DND-41 (cell line): ENCODE measurements at regions not wholly inside any gene's neighbourhood (a gene's known extent, or its start where the extent isn't known, plus 50 kb on each side); places are given as distances from the start of the nearest gene placed in this dataset.

Experiments used
- ATAC-seq: fragments of 200-7000 bp; cut with Tn5 transposase; 3 replicates; pipeline ENCODE4 v1.9.1; 2021; ENCODE audit warnings: low read depth; ENCODE audit not compliant: insufficient read depth
- DNase-seq: peaks from one replicate; pipeline ENCODE4 v3.0.0-alpha.2; 2020
- H2AFZ ChIP-seq: 2 replicates; pipeline ENCODE4 v1.6.0; 2012; ENCODE audit warnings: low read depth, low read length
- H3K27ac ChIP-seq: 2 replicates; pipeline ENCODE4 v1.5.1; 2012; ENCODE audit warnings: low read length, inconsistent platforms
- H3K27me3 ChIP-seq: fragments of 200-600 bp; sonication (generic); 2 replicates; pipeline ENCODE4 v1.6.0; 2012; ENCODE audit warnings: low read length, mild to moderate bottlenecking, inconsistent platforms; ENCODE audit not compliant: insufficient read depth, poor library complexity
- H3K36me3 ChIP-seq: 2 replicates; pipeline ENCODE4 v1.5.1; 2012; ENCODE audit warnings: low read length, inconsistent platforms; ENCODE audit not compliant: insufficient read depth
- H3K4me1 ChIP-seq: 2 replicates; pipeline ENCODE4 v1.5.1; 2012; ENCODE audit warnings: mild to moderate bottlenecking, low read length; ENCODE audit not compliant: insufficient read depth
- H3K4me2 ChIP-seq: 2 replicates; pipeline ENCODE4 v1.6.0; 2012; ENCODE audit warnings: mild to moderate bottlenecking, moderate library complexity, low read length, inconsistent platforms; ENCODE audit not compliant: insufficient read depth
- H3K4me3 ChIP-seq, 2 experiments: fragments of 200-600 bp in 1 of 2; shearing (Covaris generic) in 1 of 2; 2 replicates each; pipeline ENCODE4 v1.5.1; 2012 to 2016; ENCODE audit warnings: inconsistent platforms in 2 of 2, low read length in 2 of 2, mild to moderate bottlenecking in 2 of 2, low read depth in 1 of 2, moderate library complexity in 1 of 2
- H3K79me2 ChIP-seq: 2 replicates; pipeline ENCODE4 v1.6.0; 2012; ENCODE audit warnings: low read length, inconsistent platforms; ENCODE audit not compliant: insufficient read depth
- H3K9ac ChIP-seq: 2 replicates; pipeline ENCODE4 v1.6.0; 2012; ENCODE audit warnings: low read depth, mild to moderate bottlenecking, inconsistent platforms, low read length, moderate library complexity
- H3K9me3 ChIP-seq: 2 replicates; pipeline ENCODE4 v1.5.1; 2012; ENCODE audit warnings: low read length, moderate library complexity, mild to moderate bottlenecking, inconsistent platforms; ENCODE audit not compliant: insufficient read depth, severe bottlenecking
- H4K20me1 ChIP-seq: 2 replicates; pipeline ENCODE4 v1.6.0; 2012; ENCODE audit warnings: low read length; ENCODE audit not compliant: insufficient read depth
- CTCF ChIP-seq: IDR thresholded peaks from 2 replicates; pipeline ENCODE4 v1.5.1; 2012; ENCODE audit warnings: borderline replicate concordance, low read length, moderate library complexity, mild to moderate bottlenecking; ENCODE audit not compliant: poor library complexity, severe bottlenecking; ENCODE audit errors: extremely low read depth
- EZH2 ChIP-seq: IDR thresholded peaks from 3 replicates; pipeline ENCODE4 v1.6.1; 2012; ENCODE audit warnings: borderline replicate concordance, low read depth, mild to moderate bottlenecking, moderate library complexity, low read length, inconsistent platforms; ENCODE audit not compliant: severe bottlenecking

GRCh38 chr3:89690646-89691045 lies 583.2 kb downstream of the EPHA3 start:
- Histone ChIP-seq H3K36me3 (no peaks in the 10 kb centered on the region), H3K9me3 (no peaks in the 10 kb centered on the region), H3K79me2 (no peaks in the 10 kb centered on the region), H3K4me1 (no peaks in the 10 kb centered on the region), H2AFZ (no peak overlapping the region), H3K27me3 (no peaks in the 10 kb centered on the region), H3K4me3 (no peak overlapping the region), H3K4me2 (no peak overlapping the region), H3K27ac (no peak overlapping the region), H3K9ac (no peak overlapping the region), H4K20me1 (no peaks in the 10 kb centered on the region)
- DNase-seq (no peak), ATAC-seq (no peak)
- TF ChIP-seq CTCF (no peak), EZH2 (no peak)

GRCh38 chr3:89692601-89693000 lies 585.2 kb downstream of the EPHA3 start:
- no peak overlapping the region for H3K4me2 ChIP-seq

DNA sequence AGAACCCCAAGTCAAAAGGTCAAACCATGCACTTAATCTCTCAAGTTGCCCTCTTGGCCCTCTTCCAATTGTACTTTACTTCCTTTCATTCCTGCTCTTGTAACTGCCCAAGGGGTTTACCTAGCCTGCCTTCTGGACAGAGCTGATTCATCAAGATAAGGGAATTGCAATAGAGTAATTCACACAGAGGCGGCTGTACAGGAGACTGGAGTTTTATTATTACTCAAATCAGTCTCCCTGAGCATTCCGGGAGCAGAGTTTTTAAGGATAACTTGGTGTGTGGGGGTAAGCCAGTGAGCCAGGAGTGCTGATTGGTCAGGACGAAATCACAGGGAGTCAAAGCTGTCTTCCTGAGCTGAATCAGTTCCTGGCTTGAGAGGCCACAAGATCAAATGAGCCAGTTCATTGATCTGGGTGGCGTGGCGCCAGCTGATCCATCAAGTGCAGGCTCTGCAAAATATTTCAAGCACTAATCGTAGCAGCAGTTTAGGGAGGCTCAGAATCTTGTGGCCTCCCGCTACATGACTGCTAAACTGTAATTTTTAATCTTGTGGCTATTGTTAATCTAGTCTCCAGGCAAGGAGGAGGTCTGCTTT lies 590.0 kb downstream of the EPHA3 start:
- Histone ChIP-seq H3K9ac (no peak overlapping the region), H3K27ac (no peak overlapping the region), H3K4me1 (peaks cover 4% of the 10 kb centered on the region), H3K36me3 (no peaks in the 10 kb centered on the region), H2AFZ (no peak overlapping the region), H3K4me3 (no peak overlapping the region), H3K9me3 (no peaks in the 10 kb centered on the region), H3K4me2 (no peak overlapping the region), H4K20me1 (no peaks in the 10 kb centered on the region), H3K27me3 (no peaks in the 10 kb centered on the region), H3K79me2 (no peaks in the 10 kb centered on the region)
- DNase-seq (no peak), ATAC-seq (no peak)
- TF ChIP-seq EZH2 (no peak), CTCF (no peak)

More at GRCh38 chr3:89692601-89693000, 585.2 kb downstream of the EPHA3 start:
- H3K79me2 ChIP-seq: no peaks in the 10 kb centered on the region
- H3K9me3 ChIP-seq: no peaks in the 10 kb centered on the region
- H3K9ac ChIP-seq: no peak overlapping the region
- no peak for ATAC-seq
- TF ChIP-seq CTCF (no peak), EZH2 (no peak)
- H4K20me1 ChIP-seq: no peaks in the 10 kb centered on the region
- no peaks in the 10 kb centered on the region for H3K4me1 ChIP-seq
- no peak overlapping the region for H3K27ac ChIP-seq
- DNase-seq: no peak
- no peaks in the 10 kb centered on the region for H3K27me3 ChIP-seq
- H2AFZ ChIP-seq: no peak overlapping the region
- H3K4me3 ChIP-seq: no peak overlapping the region
- no peaks in the 10 kb centered on the region for H3K36me3 ChIP-seq
